Glutamatergic neuron (in vitro differentiated cells): ENCODE measurements at regions not wholly inside any gene's neighbourhood (a gene's known extent, or its start where the extent isn't known, plus 50 kb on each side); places are given as distances from the start of the nearest gene placed in this dataset.

Experiments used
- DNase-seq: peaks from one replicate; pipeline ENCODE4 v3.0.0; 2022
- H3K27ac Mint-ChIP-seq: one replicate; pipeline ENCODE4 v1.8.0; 2020; ENCODE audit warnings: mild to moderate bottlenecking, mixed read lengths, inconsistent platforms; ENCODE audit not compliant: unreplicated experiment
- H3K27me3 Mint-ChIP-seq: one replicate; pipeline ENCODE4 v1.8.0; 2020; ENCODE audit warnings: mild to moderate bottlenecking, moderate library complexity, mixed read lengths, inconsistent platforms; ENCODE audit not compliant: unreplicated experiment
- H3K36me3 Mint-ChIP-seq: one replicate; pipeline ENCODE4 v1.8.0; 2020; ENCODE audit warnings: mild to moderate bottlenecking, mixed read lengths, inconsistent platforms; ENCODE audit not compliant: unreplicated experiment
- H3K4me1 Mint-ChIP-seq: one replicate; pipeline ENCODE4 v1.8.0; 2020; ENCODE audit warnings: mild to moderate bottlenecking, low read depth, mixed read lengths, inconsistent platforms; ENCODE audit not compliant: unreplicated experiment
- H3K4me3 Mint-ChIP-seq: one replicate; pipeline ENCODE4 v1.8.0; 2020; ENCODE audit warnings: mild to moderate bottlenecking, mixed read lengths, inconsistent platforms; ENCODE audit not compliant: unreplicated experiment
- H3K9me3 Mint-ChIP-seq: one replicate; pipeline ENCODE4 v1.8.0; 2020; ENCODE audit warnings: mild to moderate bottlenecking, moderate library complexity, mixed read lengths, inconsistent platforms; ENCODE audit not compliant: unreplicated experiment
- TF ChIP-seq, protein P1 (sequence below): fragments of 200-600 bp; sonication (generic); IDR thresholded peaks from one replicate; pipeline ENCODE4 v1.5.0; 2021; ENCODE audit not compliant: partially characterized antibody, unreplicated experiment

DNA sequence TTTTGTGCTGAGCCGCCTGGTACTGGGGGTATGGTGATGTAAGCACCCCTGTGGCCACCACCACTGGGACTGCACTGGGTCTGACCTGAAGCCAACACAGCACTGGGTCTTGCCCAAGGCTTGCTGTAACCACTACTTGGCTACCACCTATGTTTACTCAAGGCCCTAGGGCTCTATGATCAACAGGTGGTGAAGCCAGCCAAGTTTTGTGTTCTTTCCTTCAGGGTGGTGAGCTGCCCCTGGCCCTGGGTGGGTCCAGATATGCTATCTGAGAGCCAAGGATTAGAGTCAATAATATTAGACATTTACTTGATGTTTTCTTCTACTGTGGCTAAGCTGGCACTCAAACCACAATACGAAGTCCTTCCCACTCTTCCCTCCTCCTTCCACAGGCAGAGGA lies 55.1 kb upstream of the PAGE4 start:
- peaks cover 3% of the 10 kb centered on the region for H3K9me3 Mint-ChIP-seq
- H3K4me1 Mint-ChIP-seq: no peaks in the 10 kb centered on the region

DNA sequence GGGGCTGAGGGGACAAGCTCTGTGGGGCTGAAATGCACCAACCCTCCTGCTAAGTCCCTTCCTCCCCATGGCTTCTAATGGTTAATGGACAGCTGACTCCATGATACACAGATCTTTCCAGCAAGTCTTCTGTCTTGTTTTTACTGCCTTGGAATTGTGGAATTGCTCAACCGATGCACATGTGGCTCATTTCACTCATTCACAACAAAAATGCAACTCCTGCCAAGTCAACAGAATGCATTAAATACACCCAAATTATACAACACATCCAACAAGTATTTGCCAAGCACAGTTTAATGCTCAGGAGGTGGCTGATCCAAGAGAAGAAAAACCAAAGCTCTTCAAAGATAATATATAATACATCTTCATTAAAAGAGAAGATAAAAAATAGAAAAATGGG lies 61.9 kb upstream of the PAGE4 start:
- DNase-seq: no peak
- Mint-ChIP-seq H3K27me3 (peaks cover 2% of the 10 kb centered on the region), H3K4me3 (no peak overlapping the region), H3K27ac (no peak overlapping the region), H3K36me3 (no peaks in the 10 kb centered on the region), H3K4me1 (no peaks in the 10 kb centered on the region), H3K9me3 (no peaks in the 10 kb centered on the region)
- TF ChIP-seq, protein P1, sequence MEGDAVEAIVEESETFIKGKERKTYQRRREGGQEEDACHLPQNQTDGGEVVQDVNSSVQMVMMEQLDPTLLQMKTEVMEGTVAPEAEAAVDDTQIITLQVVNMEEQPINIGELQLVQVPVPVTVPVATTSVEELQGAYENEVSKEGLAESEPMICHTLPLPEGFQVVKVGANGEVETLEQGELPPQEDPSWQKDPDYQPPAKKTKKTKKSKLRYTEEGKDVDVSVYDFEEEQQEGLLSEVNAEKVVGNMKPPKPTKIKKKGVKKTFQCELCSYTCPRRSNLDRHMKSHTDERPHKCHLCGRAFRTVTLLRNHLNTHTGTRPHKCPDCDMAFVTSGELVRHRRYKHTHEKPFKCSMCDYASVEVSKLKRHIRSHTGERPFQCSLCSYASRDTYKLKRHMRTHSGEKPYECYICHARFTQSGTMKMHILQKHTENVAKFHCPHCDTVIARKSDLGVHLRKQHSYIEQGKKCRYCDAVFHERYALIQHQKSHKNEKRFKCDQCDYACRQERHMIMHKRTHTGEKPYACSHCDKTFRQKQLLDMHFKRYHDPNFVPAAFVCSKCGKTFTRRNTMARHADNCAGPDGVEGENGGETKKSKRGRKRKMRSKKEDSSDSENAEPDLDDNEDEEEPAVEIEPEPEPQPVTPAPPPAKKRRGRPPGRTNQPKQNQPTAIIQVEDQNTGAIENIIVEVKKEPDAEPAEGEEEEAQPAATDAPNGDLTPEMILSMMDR: no peak

More for the DNA sequence above, 55.1 kb upstream of the PAGE4 start:
- Mint-ChIP-seq H3K4me3 (no peak overlapping the region), H3K27me3 (peaks cover 2% of the 10 kb centered on the region), H3K36me3 (no peaks in the 10 kb centered on the region), H3K27ac (no peak overlapping the region)
- TF ChIP-seq, protein P1: no peak
- no peak for DNase-seq

DNA sequence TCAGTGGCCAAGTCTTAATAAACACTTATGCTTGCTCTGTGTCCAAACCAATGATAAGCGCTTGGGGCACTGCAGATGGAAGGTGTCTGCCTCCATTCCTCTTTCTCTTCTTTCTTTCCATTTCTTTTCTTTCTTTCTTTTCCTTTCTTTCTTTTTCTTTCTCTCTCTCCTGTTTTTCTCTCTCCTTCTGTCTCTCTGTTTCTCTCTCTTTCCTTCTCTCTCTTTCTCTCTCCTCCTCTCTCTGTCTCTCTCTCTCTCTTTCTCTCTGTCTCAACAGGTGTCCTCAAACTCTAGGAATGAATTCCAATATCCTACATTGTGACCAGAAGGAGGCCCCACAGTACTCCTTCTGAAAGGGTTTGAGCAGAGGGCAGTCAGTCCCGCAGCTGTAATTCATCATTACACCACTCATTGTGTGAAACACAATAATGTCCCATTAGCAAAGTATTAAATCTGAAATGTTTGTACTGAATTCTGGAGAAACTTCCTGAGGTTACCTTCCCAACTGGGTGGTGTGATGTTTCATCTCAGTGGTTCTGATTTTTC lies 66.5 kb upstream of the PAGE1 start:
- no peak for DNase-seq
- Mint-ChIP-seq H3K9me3 (no peaks in the 10 kb centered on the region), H3K27me3 (no peaks in the 10 kb centered on the region), H3K36me3 (no peaks in the 10 kb centered on the region), H3K27ac (no peak overlapping the region), H3K4me3 (no peak overlapping the region), H3K4me1 (no peaks in the 10 kb centered on the region)
- TF ChIP-seq, protein P1: no peak

DNA sequence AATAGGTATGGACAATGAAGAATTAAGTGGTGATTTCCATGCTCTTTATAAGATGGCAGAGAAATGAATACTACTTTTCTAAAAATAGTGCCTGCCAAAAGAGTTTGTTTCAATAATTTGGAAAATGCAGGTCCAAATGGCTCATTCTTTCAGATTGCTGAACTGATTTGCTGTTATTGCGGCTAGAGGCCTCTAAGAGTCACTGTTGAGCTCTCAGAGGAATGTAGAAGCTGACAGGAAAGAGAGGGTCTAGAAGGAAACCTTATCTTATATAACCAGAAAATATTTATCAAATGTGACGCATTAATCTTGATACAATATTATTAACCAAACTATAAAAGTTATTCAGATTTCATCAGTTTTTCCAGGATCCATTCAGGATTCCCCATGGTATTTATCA lies 65.7 kb upstream of the PAGE1 start:
- Mint-ChIP-seq H3K9me3 (no peaks in the 10 kb centered on the region), H3K27ac (no peak overlapping the region), H3K4me1 (no peaks in the 10 kb centered on the region), H3K27me3 (no peaks in the 10 kb centered on the region), H3K36me3 (no peaks in the 10 kb centered on the region), H3K4me3 (no peak overlapping the region)
- TF ChIP-seq, protein P1: no peak
- DNase-seq: no peak

DNA sequence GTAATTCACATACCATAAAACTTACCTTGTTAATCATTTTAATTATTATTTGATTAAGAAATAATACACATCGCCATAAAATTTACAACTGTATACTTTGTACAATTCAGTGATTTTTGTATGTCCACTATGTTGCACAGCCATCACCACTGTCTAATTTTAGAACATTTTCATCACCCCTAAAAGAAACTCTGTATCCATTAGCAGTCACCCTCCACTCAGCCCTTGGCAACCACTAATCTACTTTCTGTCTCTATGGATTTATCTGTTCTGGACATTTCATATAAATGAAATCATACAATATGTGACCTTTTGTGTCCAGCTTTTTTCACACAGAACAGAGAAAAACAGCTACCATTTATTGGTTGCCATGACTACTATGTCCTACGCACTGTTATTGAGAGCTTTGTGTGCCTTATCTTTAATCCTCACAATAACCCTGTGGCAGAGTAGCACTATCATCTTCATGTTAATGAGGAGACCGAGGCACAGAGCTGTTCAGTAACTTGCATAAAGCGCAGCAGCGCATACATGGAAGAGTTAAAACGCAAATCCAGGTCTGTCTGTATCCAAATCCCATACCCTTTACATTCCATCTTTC lies 64.6 kb upstream of the PAGE1 start:
- no peak for DNase-seq

More for the DNA sequence above, 64.6 kb upstream of the PAGE1 start:
- TF ChIP-seq, protein P1: no peak
- no peaks in the 10 kb centered on the region for H3K9me3 Mint-ChIP-seq
- H3K27ac Mint-ChIP-seq: no peak overlapping the region
- H3K27me3 Mint-ChIP-seq: no peaks in the 10 kb centered on the region
- no peaks in the 10 kb centered on the region for H3K36me3 Mint-ChIP-seq
- H3K4me1 Mint-ChIP-seq: no peaks in the 10 kb centered on the region
- H3K4me3 Mint-ChIP-seq: no peak overlapping the region
